GM23338 (cell line): ENCODE measurements at regions not wholly inside any gene's neighbourhood (a gene's known extent, or its start where the extent isn't known, plus 50 kb on each side); places are given as distances from the start of the nearest gene placed in this dataset.
A peak's percentile ranks its signal among the peaks of the same experiment; 100 is the strongest.

ENCODE experiments used
- ATAC-seq: fragments of 200-7000 bp; cut with Tn5 transposase; 3 replicates; pipeline ENCODE4 v1.9.1; 2020
- DNase-seq: peaks from one replicate; pipeline ENCODE4 v3.0.0-alpha.2; 2015; ENCODE audit warnings: low spot score
- H2AFZ ChIP-seq: fragments of 200-600 bp; sonication (generic); 2 replicates; pipeline ENCODE4 v1.8.0; 2016; ENCODE audit warnings: antibody characterized with exemption, mild to moderate bottlenecking, moderate library complexity
- H3F3A ChIP-seq: fragments of 200-600 bp; sonication (generic); replicated peaks from 2 replicates; pipeline ENCODE4 v1.8.0; 2017; ENCODE audit warnings: antibody characterized with exemption, mixed run types, low read depth
- H3K27ac ChIP-seq: fragments of 200-600 bp; sonication (generic); 2 replicates; pipeline ENCODE4 v1.6.1; 2016; ENCODE audit warnings: low read depth
- H3K27me3 ChIP-seq: fragments of 200-600 bp; sonication (generic); 2 replicates; pipeline ENCODE4 v1.8.0; 2016; ENCODE audit warnings: mild to moderate bottlenecking, mixed run types, moderate library complexity; ENCODE audit not compliant: insufficient read depth
- H3K36me3 ChIP-seq: fragments of 200-600 bp; sonication (generic); 2 replicates; pipeline ENCODE4 v1.8.0; 2016; ENCODE audit warnings: mild to moderate bottlenecking; ENCODE audit not compliant: insufficient read depth
- H3K4me1 ChIP-seq: fragments of 200-600 bp; sonication (generic); 2 replicates; pipeline ENCODE4 v1.8.0; 2016; ENCODE audit warnings: mild to moderate bottlenecking, moderate library complexity; ENCODE audit not compliant: insufficient read depth
- H3K4me2 ChIP-seq: fragments of 200-600 bp; sonication (generic); 2 replicates; pipeline ENCODE4 v1.7.1; 2017; ENCODE audit warnings: mixed run types
- H3K4me3 ChIP-seq: fragments of 200-600 bp; sonication (generic); 2 replicates; pipeline ENCODE4 v1.6.1; 2016; ENCODE audit warnings: mixed run types
- H3K79me2 ChIP-seq: fragments of 200-600 bp; sonication (generic); replicated peaks from 2 replicates; pipeline ENCODE4 v1.8.0; 2017; ENCODE audit warnings: mild to moderate bottlenecking; ENCODE audit not compliant: insufficient read depth
- H3K9me2 ChIP-seq: fragments of 200-600 bp; sonication (generic); 2 replicates; pipeline ENCODE4 v1.8.0; 2017; ENCODE audit not compliant: insufficient read depth
- H4K20me1 ChIP-seq: fragments of 200-600 bp; sonication (generic); replicated peaks from 2 replicates; pipeline ENCODE4 v1.8.0; 2017; ENCODE audit warnings: mild to moderate bottlenecking; ENCODE audit not compliant: insufficient read depth
- H3K27ac Mint-ChIP-seq: 2 replicates; pipeline ENCODE4 v1.8.0; 2020; ENCODE audit warnings: inconsistent platforms, mild to moderate bottlenecking, moderate library complexity, mixed read lengths
- H3K27me3 Mint-ChIP-seq: 3 replicates; pipeline ENCODE4 v1.8.0; 2022; ENCODE audit warnings: low read depth, mild to moderate bottlenecking, moderate library complexity, mixed read lengths, inconsistent platforms; ENCODE audit not compliant: insufficient read depth, poor library complexity
- H3K36me3 Mint-ChIP-seq: 3 replicates; pipeline ENCODE4 v1.8.0; 2021; ENCODE audit warnings: low read depth, mild to moderate bottlenecking, inconsistent platforms, moderate library complexity, mixed read lengths
- H3K4me1 Mint-ChIP-seq: 3 replicates; pipeline ENCODE4 v1.8.0; 2020; ENCODE audit warnings: mild to moderate bottlenecking, inconsistent platforms, mixed read lengths
- H3K4me3 Mint-ChIP-seq: 3 replicates; pipeline ENCODE4 v1.8.0; 2021; ENCODE audit warnings: moderate library complexity, mild to moderate bottlenecking, inconsistent platforms, mixed read lengths
- H3K9me3 Mint-ChIP-seq: 3 replicates; pipeline ENCODE4 v1.8.0; 2020; ENCODE audit warnings: moderate library complexity, mild to moderate bottlenecking, inconsistent platforms, mixed read lengths
- CREB1 ChIP-seq: fragments of 250-450 bp; sonication (Bioruptor Pico); IDR thresholded peaks from 2 replicates; pipeline ENCODE4 v1.5.0; 2020; ENCODE audit warnings: low read depth, mild to moderate bottlenecking, moderate library complexity
- JUNB ChIP-seq: IDR thresholded peaks from one replicate; pipeline ENCODE4 v1.6.1; 2016; ENCODE audit warnings: antibody characterized with exemption; ENCODE audit not compliant: unreplicated experiment
- NANOG ChIP-seq: IDR thresholded peaks from 2 replicates; pipeline ENCODE4 v1.6.1; 2016; ENCODE audit warnings: antibody characterized with exemption, borderline replicate concordance
- STAT1 ChIP-seq: IDR thresholded peaks from one replicate; pipeline ENCODE4 v1.6.1; 2016; ENCODE audit warnings: antibody characterized with exemption; ENCODE audit not compliant: unreplicated experiment
- ZNF114 ChIP-seq: fragments of 250-450 bp; sonication (Bioruptor Pico); IDR thresholded peaks from 2 replicates; pipeline ENCODE4 v1.5.0; 2020; ENCODE audit warnings: mild to moderate bottlenecking, moderate library complexity
- ZNF331 ChIP-seq: fragments of 250-450 bp; sonication (Bioruptor Pico); IDR thresholded peaks from 2 replicates; pipeline ENCODE4 v1.5.0; 2020; ENCODE audit warnings: low read depth, mild to moderate bottlenecking, moderate library complexity
- TF ChIP-seq, protein P1 (sequence below): IDR thresholded peaks from one replicate; pipeline ENCODE4 v1.6.1; 2018; ENCODE audit warnings: antibody characterized with exemption; ENCODE audit not compliant: unreplicated experiment
- TF ChIP-seq, protein P2 (sequence below), 2 experiments: fragments of 200-600 bp in 1 of 2; sonication (generic) in 1 of 2; conservative IDR thresholded peaks; 2 replicates each; pipeline versions ENCODE4 v1.5.1 to v1.6.1; 2016 to 2017; ENCODE audit warnings: antibody characterized with exemption in 2 of 2, low read depth in 2 of 2, mild to moderate bottlenecking in 2 of 2, moderate library complexity in 1 of 2
- TF ChIP-seq, protein P3 (sequence below): fragments of 250-450 bp; sonication (Bioruptor Pico); IDR thresholded peaks from 2 replicates; pipeline ENCODE4 v1.5.0; 2020; ENCODE audit warnings: mild to moderate bottlenecking, moderate library complexity
- TF ChIP-seq, protein P4 (sequence below): IDR thresholded peaks from 2 replicates; pipeline ENCODE4 v1.6.1; 2016; ENCODE audit warnings: antibody characterized with exemption

DNA sequence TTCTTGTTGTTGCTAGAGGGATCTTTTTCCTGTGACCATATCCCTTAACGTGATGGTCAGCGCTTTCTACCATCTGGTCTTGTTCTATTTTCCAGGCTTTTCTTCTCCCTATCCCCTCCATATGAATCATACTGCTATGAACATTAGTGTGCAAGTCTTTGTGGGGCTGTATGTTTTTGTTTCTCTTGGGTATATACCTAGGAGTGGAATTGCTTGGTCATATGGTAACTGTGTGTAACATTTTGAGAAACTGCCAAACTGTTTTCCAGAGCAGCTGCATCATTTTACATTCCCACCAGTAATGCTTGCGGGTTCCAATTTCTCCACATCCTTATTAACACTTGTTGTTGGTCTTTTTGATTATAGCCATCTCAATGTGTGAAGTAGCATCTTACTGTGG lies 121.4 kb downstream of the SPRY1 start:
- H3K27ac Mint-ChIP-seq = no peak overlapping the region
- H3K36me3 ChIP-seq = no peaks in the 10 kb centered on the region
- ATAC-seq (no peak), DNase-seq (no peak)
- H4K20me1 ChIP-seq = no peaks in the 10 kb centered on the region
- H3K27ac ChIP-seq = no peak overlapping the region
- H3K4me3 Mint-ChIP-seq = no peak overlapping the region
- no peaks in the 10 kb centered on the region for H3F3A ChIP-seq
- H3K4me1 ChIP-seq = no peaks in the 10 kb centered on the region; the same call in 1 of the 2 replicates
- H3K4me1 Mint-ChIP-seq = peaks cover 8% of the 10 kb centered on the region; the same call in 2 of the 3 replicates
- H3K27me3 Mint-ChIP-seq = no peaks in the 10 kb centered on the region
- H3K36me3 Mint-ChIP-seq = no peaks in the 10 kb centered on the region
- no peaks in the 10 kb centered on the region for H3K79me2 ChIP-seq
- H2AFZ ChIP-seq = no peak overlapping the region
- TF ChIP-seq STAT1 (no peak), CREB1 (CRISPR knock-in tag) (no peak), ZNF331 (CRISPR knock-in tag) (no peak), JUNB (no peak)
- TF ChIP-seq, protein P1, sequence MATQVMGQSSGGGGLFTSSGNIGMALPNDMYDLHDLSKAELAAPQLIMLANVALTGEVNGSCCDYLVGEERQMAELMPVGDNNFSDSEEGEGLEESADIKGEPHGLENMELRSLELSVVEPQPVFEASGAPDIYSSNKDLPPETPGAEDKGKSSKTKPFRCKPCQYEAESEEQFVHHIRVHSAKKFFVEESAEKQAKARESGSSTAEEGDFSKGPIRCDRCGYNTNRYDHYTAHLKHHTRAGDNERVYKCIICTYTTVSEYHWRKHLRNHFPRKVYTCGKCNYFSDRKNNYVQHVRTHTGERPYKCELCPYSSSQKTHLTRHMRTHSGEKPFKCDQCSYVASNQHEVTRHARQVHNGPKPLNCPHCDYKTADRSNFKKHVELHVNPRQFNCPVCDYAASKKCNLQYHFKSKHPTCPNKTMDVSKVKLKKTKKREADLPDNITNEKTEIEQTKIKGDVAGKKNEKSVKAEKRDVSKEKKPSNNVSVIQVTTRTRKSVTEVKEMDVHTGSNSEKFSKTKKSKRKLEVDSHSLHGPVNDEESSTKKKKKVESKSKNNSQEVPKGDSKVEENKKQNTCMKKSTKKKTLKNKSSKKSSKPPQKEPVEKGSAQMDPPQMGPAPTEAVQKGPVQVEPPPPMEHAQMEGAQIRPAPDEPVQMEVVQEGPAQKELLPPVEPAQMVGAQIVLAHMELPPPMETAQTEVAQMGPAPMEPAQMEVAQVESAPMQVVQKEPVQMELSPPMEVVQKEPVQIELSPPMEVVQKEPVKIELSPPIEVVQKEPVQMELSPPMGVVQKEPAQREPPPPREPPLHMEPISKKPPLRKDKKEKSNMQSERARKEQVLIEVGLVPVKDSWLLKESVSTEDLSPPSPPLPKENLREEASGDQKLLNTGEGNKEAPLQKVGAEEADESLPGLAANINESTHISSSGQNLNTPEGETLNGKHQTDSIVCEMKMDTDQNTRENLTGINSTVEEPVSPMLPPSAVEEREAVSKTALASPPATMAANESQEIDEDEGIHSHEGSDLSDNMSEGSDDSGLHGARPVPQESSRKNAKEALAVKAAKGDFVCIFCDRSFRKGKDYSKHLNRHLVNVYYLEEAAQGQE = no peak
- TF ChIP-seq, protein P2, sequence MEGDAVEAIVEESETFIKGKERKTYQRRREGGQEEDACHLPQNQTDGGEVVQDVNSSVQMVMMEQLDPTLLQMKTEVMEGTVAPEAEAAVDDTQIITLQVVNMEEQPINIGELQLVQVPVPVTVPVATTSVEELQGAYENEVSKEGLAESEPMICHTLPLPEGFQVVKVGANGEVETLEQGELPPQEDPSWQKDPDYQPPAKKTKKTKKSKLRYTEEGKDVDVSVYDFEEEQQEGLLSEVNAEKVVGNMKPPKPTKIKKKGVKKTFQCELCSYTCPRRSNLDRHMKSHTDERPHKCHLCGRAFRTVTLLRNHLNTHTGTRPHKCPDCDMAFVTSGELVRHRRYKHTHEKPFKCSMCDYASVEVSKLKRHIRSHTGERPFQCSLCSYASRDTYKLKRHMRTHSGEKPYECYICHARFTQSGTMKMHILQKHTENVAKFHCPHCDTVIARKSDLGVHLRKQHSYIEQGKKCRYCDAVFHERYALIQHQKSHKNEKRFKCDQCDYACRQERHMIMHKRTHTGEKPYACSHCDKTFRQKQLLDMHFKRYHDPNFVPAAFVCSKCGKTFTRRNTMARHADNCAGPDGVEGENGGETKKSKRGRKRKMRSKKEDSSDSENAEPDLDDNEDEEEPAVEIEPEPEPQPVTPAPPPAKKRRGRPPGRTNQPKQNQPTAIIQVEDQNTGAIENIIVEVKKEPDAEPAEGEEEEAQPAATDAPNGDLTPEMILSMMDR (conservative IDR thresholded peaks at IDR 0.05; ENCODE audit: low read depth in 2 of 2) = no peak
- no peaks in the 10 kb centered on the region for H3K9me2 ChIP-seq
- H3K9me3 Mint-ChIP-seq = no peaks in the 10 kb centered on the region
- no peak overlapping the region for H3K4me3 ChIP-seq
- H3K27me3 ChIP-seq = no peaks in the 10 kb centered on the region
- no peak overlapping the region for H3K4me2 ChIP-seq

DNA sequence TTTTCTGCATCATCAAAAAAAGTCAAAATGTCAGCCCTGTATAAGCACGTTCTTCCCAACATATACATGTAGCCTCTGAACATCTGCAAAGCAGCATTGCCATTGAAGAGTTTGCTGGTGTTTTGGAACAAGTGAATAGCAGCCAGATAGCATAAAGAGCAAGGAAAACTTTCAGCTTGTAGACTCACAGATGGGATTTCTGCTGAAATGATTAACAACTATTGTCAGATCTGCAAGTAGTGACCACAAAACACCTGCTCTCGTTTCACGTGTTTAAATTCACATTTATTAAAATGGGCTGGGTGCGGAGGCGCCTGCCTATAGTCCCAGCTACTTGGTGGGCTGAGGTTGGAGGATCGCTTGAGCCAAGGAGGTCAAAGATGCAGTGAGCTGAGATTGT lies 123.7 kb downstream of the SPRY1 start:
- H3K27ac Mint-ChIP-seq = no peak overlapping the region
- no peaks in the 10 kb centered on the region for H3F3A ChIP-seq
- no peak overlapping the region for H3K4me3 ChIP-seq
- H3K79me2 ChIP-seq = no peaks in the 10 kb centered on the region
- H3K4me1 ChIP-seq = no peaks in the 10 kb centered on the region; the same call in 1 of the 2 replicates
- no peaks in the 10 kb centered on the region for H3K27me3 Mint-ChIP-seq
- H3K36me3 Mint-ChIP-seq = no peaks in the 10 kb centered on the region
- H3K27me3 ChIP-seq = no peaks in the 10 kb centered on the region
- ATAC-seq (no peak), DNase-seq (no peak)
- H4K20me1 ChIP-seq = no peaks in the 10 kb centered on the region
- no peaks in the 10 kb centered on the region for H3K9me2 ChIP-seq
- no peak overlapping the region for H3K4me2 ChIP-seq
- no peaks in the 10 kb centered on the region for H3K36me3 ChIP-seq
- no peak overlapping the region for H3K27ac ChIP-seq
- no peak overlapping the region for H3K4me3 Mint-ChIP-seq
- H3K4me1 Mint-ChIP-seq = peaks cover 8% of the 10 kb centered on the region; the same call in 2 of the 3 replicates
- H3K9me3 Mint-ChIP-seq = no peaks in the 10 kb centered on the region
- H2AFZ ChIP-seq = peak overlapping the region; percentile 48; the same call in 1 of the 2 replicates
- TF ChIP-seq, protein P3, sequence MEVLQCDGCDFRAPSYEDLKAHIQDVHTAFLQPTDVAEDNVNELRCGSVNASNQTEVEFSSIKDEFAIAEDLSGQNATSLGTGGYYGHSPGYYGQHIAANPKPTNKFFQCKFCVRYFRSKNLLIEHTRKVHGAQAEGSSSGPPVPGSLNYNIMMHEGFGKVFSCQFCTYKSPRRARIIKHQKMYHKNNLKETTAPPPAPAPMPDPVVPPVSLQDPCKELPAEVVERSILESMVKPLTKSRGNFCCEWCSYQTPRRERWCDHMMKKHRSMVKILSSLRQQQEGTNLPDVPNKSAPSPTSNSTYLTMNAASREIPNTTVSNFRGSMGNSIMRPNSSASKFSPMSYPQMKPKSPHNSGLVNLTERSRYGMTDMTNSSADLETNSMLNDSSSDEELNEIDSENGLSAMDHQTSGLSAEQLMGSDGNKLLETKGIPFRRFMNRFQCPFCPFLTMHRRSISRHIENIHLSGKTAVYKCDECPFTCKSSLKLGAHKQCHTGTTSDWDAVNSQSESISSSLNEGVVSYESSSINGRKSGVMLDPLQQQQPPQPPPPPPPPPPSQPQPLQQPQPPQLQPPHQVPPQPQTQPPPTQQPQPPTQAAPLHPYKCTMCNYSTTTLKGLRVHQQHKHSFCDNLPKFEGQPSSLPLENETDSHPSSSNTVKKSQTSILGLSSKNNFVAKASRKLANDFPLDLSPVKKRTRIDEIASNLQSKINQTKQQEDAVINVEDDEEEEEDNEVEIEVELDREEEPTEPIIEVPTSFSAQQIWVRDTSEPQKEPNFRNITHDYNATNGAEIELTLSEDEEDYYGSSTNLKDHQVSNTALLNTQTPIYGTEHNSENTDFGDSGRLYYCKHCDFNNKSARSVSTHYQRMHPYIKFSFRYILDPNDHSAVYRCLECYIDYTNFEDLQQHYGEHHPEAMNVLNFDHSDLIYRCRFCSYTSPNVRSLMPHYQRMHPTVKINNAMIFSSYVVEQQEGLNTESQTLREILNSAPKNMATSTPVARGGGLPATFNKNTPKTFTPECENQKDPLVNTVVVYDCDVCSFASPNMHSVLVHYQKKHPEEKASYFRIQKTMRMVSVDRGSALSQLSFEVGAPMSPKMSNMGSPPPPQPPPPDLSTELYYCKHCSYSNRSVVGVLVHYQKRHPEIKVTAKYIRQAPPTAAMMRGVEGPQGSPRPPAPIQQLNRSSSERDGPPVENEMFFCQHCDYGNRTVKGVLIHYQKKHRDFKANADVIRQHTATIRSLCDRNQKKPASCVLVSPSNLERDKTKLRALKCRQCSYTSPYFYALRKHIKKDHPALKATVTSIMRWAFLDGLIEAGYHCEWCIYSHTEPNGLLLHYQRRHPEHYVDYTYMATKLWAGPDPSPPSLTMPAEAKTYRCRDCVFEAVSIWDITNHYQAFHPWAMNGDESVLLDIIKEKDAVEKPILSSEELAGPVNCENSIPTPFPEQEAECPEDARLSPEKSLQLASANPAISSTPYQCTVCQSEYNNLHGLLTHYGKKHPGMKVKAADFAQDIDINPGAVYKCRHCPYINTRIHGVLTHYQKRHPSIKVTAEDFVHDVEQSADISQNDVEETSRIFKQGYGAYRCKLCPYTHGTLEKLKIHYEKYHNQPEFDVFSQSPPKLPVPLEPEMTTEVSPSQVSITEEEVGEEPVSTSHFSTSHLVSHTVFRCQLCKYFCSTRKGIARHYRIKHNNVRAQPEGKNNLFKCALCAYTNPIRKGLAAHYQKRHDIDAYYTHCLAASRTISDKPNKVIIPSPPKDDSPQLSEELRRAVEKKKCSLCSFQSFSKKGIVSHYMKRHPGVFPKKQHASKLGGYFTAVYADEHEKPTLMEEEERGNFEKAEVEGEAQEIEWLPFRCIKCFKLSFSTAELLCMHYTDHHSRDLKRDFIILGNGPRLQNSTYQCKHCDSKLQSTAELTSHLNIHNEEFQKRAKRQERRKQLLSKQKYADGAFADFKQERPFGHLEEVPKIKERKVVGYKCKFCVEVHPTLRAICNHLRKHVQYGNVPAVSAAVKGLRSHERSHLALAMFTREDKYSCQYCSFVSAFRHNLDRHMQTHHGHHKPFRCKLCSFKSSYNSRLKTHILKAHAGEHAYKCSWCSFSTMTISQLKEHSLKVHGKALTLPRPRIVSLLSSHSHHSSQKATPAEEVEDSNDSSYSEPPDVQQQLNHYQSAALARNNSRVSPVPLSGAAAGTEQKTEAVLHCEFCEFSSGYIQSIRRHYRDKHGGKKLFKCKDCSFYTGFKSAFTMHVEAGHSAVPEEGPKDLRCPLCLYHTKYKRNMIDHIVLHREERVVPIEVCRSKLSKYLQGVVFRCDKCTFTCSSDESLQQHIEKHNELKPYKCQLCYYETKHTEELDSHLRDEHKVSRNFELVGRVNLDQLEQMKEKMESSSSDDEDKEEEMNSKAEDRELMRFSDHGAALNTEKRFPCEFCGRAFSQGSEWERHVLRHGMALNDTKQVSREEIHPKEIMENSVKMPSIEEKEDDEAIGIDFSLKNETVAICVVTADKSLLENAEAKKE (CRISPR knock-in tag) = no peak
- TF ChIP-seq NANOG = no peak
- TF ChIP-seq STAT1 = no peak
- TF ChIP-seq, protein P4, sequence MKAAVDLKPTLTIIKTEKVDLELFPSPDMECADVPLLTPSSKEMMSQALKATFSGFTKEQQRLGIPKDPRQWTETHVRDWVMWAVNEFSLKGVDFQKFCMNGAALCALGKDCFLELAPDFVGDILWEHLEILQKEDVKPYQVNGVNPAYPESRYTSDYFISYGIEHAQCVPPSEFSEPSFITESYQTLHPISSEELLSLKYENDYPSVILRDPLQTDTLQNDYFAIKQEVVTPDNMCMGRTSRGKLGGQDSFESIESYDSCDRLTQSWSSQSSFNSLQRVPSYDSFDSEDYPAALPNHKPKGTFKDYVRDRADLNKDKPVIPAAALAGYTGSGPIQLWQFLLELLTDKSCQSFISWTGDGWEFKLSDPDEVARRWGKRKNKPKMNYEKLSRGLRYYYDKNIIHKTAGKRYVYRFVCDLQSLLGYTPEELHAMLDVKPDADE = no peak
- TF ChIP-seq ZNF114 (CRISPR knock-in tag) = no peak
- no peak for TF ChIP-seq ZNF331 (CRISPR knock-in tag)
